GM12891 (cell line): ENCODE measurements at regions not wholly inside any gene's neighbourhood (a gene's known extent, or its start where the extent isn't known, plus 50 kb on each side); places are given as distances from the start of the nearest gene placed in this dataset.

Source experiments
- DNase-seq: peaks from one replicate; pipeline ENCODE4 v3.0.0; 2011; ENCODE audit warnings: low spot score; ENCODE audit not compliant: insufficient read length
- FAIRE-seq: peaks from 2 replicates; lab custom pipeline; 2011; peaks lifted over from hg19 to GRCh38; lab: Jason Lieb, UNC
- PAX5 ChIP-seq: IDR thresholded peaks from 2 replicates; pipeline ENCODE4 v1.6.1; 2011; ENCODE audit warnings: low read length, moderate library complexity, mild to moderate bottlenecking; ENCODE audit not compliant: insufficient read depth, severe bottlenecking
- POLR2A ChIP-seq: IDR thresholded peaks from 2 replicates; pipeline ENCODE4 v1.6.1; 2011; ENCODE audit warnings: low read depth, low read length, control low read depth
- POLR2AphosphoS5 ChIP-seq: IDR thresholded peaks from 2 replicates; pipeline ENCODE4 v1.6.1; 2011; ENCODE audit warnings: low read depth, low read length, control low read depth
- POU2F2 ChIP-seq: IDR thresholded peaks from 2 replicates; pipeline ENCODE4 v1.6.1; 2011; ENCODE audit warnings: low read depth, mild to moderate bottlenecking, control low read depth, low read length, moderate library complexity
- SPI1 ChIP-seq: IDR thresholded peaks from 2 replicates; pipeline ENCODE4 v1.6.1; 2011; ENCODE audit warnings: low read depth, low read length, control low read depth
- TAF1 ChIP-seq: IDR thresholded peaks from 2 replicates; pipeline ENCODE4 v1.6.1; 2011; ENCODE audit warnings: low read depth, low read length, control low read depth

DNA sequence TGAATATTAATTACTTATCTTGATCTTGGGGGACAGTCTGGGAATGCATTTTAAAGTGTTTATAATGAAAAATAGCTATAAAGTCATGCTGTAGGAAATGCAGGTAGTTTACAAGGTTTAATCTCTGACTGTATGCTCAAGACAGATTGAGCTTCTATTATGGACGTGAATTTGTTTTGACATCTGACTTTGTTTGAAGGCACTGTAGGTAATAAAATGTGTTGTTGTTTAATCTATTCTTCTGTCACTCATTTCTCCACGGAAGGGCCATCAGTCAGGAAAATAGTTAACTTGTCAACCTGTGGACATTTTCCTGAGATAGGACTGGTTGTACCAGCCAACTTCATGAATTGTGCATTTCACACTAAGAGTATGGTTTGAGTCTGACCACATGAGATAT is 893.1 kb upstream of the SLITRK6 start:
- no peak for FAIRE-seq
- no peak for TF ChIP-seq POLR2A
- no peak for TF ChIP-seq TAF1
- TF ChIP-seq SPI1 = no peak
- no peak for TF ChIP-seq POU2F2
- no peak for TF ChIP-seq POLR2AphosphoS5
- no peak for TF ChIP-seq PAX5
- DNase-seq = no peak

DNA sequence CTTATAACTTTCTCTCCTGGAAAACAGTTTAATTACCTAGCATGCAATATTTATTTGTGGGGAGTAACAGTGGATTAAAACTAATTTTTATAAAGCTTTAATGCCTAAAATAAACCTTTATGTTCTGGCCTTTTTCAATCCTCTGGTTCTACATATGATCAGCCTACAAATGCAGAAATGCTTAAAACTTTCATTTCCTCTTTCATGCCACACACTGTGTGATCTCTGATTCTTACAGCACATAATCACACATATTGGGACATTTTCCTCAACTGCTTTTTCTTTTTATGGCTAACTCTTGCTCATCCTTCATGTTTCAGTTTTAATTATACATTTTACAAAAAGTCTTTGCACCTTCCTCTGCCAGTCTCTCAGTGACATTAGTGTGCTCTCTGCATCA is 910.8 kb upstream of the SLITRK6 start:
- DNase-seq (no peak), FAIRE-seq (no peak)
- TF ChIP-seq SPI1 (peak; percentile 85), POLR2A (no peak), PAX5 (no peak), POLR2AphosphoS5 (no peak)

DNA sequence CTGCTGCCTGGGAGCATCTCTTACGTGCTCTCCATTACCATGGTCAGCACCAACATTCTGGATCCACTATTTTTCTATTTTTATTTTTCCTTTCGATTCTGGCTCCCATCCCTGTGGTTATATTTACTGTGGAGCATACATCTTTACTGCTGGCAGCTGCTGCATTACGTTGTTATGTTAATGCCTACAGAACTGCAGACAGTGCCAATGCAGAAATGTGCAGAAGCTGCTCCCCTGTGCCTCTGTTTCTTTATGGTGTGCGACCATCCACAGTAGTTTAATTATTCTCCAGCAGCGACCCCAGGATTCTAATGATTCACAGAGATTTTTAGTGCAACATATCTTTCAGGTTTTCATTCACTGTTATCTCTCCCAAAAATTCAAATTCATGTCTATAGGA is 911.7 kb upstream of the SLITRK6 start:
- no peak for FAIRE-seq
- DNase-seq = no peak
- TF ChIP-seq POLR2A (no peak), PAX5 (no peak), TAF1 (no peak), POU2F2 (no peak), POLR2AphosphoS5 (no peak), SPI1 (no peak)

DNA sequence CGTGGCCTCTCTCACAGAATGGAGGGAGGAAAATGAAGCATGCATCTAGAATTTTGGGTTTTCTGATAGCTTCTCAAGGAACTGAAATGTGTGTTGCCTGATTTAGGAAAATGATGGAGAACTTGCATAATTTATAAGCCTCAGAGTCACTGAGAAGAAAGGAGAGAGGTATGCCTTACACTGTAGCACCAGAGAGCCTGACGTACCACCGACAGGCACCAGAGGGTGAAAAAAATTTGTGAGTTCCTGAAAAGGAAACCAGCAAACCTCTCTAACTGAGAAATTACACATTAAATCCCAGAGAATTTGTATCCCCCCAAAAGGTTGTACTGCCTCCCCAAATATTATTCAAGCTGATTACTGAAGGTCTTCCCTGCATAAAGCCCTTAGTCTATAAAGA is 915.3 kb upstream of the SLITRK6 start:
- TF ChIP-seq TAF1 (no peak), PAX5 (no peak), POLR2AphosphoS5 (no peak), SPI1 (no peak), POU2F2 (no peak), POLR2A (no peak)
- FAIRE-seq (no peak), DNase-seq (no peak)

DNA sequence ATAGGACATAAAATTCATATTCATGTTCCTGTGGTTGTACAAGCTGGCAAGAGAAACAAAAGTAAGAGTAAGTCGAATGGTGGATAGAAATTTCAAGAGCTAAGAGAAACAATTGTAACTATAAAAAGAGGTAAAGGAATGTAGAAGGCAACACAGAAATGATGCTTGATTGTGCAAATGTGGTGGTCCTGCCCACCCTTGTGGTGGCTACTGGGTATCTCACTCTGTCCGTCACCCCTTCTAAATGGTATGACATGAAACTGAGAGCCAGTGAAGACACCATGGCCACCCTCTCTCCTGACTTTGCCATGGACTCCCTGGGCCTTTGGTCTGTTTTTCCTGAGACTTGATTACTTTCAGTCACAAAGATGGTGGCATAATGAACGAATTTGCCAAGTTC is 925.9 kb upstream of the SLITRK6 start:
- FAIRE-seq (no peak), DNase-seq (no peak)
- TF ChIP-seq POLR2AphosphoS5 = no peak
- TF ChIP-seq TAF1 = no peak
- TF ChIP-seq POLR2A = no peak
- no peak for TF ChIP-seq POU2F2
- no peak for TF ChIP-seq SPI1
- TF ChIP-seq PAX5 = no peak

DNA sequence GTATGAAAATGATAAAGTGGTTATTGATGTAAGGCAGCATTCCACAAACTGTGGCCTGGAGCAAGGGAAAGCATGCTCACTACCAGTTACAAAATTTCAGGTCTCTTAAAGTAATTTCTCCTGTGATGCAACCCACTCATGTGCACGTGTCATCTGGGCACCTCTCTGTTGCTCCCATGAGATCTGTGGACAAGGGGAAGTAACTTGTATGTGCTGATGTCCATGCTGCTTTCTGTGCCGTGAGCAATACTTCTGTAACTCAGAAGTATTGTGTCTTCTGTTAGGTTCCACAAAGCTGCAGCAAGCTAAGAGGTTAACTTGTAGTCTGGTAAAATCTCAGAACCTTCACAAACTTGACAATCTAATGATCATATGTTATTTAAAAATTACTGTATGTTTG is 930.0 kb upstream of the SLITRK6 start:
- no peak for TF ChIP-seq SPI1
- no peak for TF ChIP-seq TAF1
- no peak for TF ChIP-seq POU2F2
- no peak for TF ChIP-seq POLR2AphosphoS5
- TF ChIP-seq PAX5 = no peak
- no peak for TF ChIP-seq POLR2A
- FAIRE-seq (no peak), DNase-seq (no peak)

DNA sequence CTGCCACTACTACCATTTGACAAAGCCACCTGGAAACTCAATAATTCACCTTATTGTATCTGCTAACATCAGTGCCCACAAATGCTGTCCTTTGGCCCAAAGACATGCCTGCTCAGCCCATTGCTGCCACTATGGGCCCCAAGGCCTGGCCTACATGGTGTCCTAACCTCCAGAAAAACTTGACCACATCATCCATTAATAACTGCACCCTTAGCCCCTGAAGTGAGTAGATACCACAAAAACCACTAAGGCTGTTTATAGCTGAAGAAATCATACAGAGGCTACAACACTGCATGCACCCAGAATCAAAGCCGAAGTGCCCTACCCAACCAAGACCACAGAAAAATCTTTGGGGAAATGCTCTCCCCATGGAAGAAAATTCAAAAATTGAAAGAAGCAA is 932.8 kb upstream of the SLITRK6 start:
- DNase-seq (no peak), FAIRE-seq (no peak)
- TF ChIP-seq SPI1 = no peak
- TF ChIP-seq POLR2A = no peak
- TF ChIP-seq POLR2AphosphoS5 = no peak
- no peak for TF ChIP-seq TAF1
- TF ChIP-seq POU2F2 = no peak
- no peak for TF ChIP-seq PAX5

DNA sequence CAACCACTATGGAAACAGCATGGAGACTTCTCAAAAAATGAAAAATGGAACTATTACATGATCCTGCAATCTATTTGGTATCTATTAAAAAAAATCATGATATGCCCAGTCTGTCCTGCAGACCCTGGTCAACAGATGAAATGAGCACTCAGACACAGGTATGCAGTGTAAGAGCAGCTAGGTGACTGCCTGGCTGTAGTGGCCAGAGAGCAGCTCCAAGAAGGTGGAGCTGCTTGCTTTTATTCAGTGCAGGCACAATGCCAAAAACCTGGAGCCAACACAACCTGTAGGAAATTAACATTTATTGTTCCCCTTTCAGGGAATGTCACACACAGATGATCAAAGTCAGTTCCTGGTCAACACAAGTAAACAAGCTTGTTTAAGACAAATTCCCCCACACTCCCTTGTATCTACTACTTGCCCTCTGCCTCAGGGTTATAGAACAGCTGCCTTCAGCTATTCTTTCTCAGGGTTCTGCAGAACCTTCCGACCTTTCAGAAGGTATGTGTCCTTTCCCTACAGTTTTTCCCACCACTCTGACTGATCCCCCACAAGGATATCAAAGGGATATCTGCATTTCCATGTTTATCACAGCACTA is 933.7 kb upstream of the SLITRK5 start:
- no peak for FAIRE-seq
- no peak for TF ChIP-seq POLR2A
- TF ChIP-seq SPI1 = no peak
- no peak for TF ChIP-seq POU2F2
- TF ChIP-seq TAF1 = no peak
- no peak for TF ChIP-seq POLR2AphosphoS5
- TF ChIP-seq PAX5 = no peak
- DNase-seq = no peak

DNA sequence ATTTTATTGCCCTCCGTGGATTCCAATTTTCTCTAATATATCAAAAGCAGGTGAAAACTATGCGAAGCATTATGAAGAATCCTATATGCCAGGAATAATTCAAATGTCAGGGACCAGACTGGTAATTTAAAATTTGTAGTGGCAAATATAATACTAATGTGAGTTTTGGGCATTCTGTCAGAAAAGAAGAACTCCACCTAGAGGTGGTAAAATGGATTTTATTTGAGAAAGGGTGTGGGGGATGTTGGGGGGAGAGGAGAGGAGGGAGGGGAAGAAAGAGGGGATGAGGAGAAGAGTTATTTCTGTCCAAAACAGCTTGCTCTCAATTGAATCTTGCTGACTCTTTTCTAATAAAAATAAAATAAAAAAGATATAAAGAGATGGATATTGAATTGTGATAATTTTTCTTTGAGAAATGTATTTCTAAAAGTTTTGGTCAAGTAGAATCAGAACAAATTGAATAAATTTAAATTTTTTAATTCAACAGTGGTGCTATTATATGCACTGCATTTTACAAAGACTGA is 929.3 kb upstream of the SLITRK5 start:
- no peak for TF ChIP-seq POU2F2

More for the DNA sequence above, 929.3 kb upstream of the SLITRK5 start:
- DNase-seq = no peak
- no peak for FAIRE-seq
